ENCODE measurements at regions not wholly inside any gene's neighbourhood (a gene's known extent, or its start where the extent isn't known, plus 50 kb on each side); places are given as distances from the start of the nearest gene placed in this dataset.

DNA sequence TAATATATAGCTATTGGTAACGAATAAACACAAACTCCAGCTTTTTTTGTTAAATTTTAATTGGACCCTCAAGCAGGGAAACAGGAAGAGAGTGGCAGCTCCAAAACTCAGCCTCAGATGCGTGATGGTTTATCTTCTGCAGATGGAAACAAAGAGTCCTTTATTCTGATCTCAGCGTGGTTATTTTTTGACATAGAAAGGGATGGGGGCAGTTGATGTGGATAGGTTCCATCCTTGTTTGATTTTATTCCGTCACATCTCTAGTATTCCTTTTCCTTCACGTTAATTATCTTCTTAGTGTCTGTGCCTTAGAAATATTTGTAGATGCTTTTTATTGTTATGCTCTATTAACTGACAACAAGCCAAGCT is 447.6 kb upstream of the SEL1L start:
- TF ChIP-seq, protein P1, sequence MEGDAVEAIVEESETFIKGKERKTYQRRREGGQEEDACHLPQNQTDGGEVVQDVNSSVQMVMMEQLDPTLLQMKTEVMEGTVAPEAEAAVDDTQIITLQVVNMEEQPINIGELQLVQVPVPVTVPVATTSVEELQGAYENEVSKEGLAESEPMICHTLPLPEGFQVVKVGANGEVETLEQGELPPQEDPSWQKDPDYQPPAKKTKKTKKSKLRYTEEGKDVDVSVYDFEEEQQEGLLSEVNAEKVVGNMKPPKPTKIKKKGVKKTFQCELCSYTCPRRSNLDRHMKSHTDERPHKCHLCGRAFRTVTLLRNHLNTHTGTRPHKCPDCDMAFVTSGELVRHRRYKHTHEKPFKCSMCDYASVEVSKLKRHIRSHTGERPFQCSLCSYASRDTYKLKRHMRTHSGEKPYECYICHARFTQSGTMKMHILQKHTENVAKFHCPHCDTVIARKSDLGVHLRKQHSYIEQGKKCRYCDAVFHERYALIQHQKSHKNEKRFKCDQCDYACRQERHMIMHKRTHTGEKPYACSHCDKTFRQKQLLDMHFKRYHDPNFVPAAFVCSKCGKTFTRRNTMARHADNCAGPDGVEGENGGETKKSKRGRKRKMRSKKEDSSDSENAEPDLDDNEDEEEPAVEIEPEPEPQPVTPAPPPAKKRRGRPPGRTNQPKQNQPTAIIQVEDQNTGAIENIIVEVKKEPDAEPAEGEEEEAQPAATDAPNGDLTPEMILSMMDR (IDR thresholded peaks at IDR 0.05) = no peak
- TF ChIP-seq, protein P2, sequence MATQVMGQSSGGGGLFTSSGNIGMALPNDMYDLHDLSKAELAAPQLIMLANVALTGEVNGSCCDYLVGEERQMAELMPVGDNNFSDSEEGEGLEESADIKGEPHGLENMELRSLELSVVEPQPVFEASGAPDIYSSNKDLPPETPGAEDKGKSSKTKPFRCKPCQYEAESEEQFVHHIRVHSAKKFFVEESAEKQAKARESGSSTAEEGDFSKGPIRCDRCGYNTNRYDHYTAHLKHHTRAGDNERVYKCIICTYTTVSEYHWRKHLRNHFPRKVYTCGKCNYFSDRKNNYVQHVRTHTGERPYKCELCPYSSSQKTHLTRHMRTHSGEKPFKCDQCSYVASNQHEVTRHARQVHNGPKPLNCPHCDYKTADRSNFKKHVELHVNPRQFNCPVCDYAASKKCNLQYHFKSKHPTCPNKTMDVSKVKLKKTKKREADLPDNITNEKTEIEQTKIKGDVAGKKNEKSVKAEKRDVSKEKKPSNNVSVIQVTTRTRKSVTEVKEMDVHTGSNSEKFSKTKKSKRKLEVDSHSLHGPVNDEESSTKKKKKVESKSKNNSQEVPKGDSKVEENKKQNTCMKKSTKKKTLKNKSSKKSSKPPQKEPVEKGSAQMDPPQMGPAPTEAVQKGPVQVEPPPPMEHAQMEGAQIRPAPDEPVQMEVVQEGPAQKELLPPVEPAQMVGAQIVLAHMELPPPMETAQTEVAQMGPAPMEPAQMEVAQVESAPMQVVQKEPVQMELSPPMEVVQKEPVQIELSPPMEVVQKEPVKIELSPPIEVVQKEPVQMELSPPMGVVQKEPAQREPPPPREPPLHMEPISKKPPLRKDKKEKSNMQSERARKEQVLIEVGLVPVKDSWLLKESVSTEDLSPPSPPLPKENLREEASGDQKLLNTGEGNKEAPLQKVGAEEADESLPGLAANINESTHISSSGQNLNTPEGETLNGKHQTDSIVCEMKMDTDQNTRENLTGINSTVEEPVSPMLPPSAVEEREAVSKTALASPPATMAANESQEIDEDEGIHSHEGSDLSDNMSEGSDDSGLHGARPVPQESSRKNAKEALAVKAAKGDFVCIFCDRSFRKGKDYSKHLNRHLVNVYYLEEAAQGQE (IDR thresholded peaks at IDR 0.05; ENCODE audit: insufficient read depth in 1 of 2, low read depth in 2 of 2, low read length in 1 of 2) = no peak
- TF ChIP-seq TCF7L2 (IDR thresholded peaks at IDR 0.05; ENCODE audit: low read depth, low read length) (no peak), SIN3A (IDR thresholded peaks at IDR 0.05; ENCODE audit: borderline replicate concordance, insufficient read depth, low read depth, low read length) (no peak), POLR2AphosphoS5 (IDR thresholded peaks at IDR 0.05; ENCODE audit: low read depth, low read length) (no peak)
- no peak overlapping the region for H3K4me3 ChIP-seq (ENCODE audit: low read depth in 2 of 2, low read length in 2 of 2)
- H3K36me3 ChIP-seq (ENCODE audit: control insufficient read depth, insufficient read depth, low read length) = no peaks in the 10 kb centered on the region
- H3K4me1 ChIP-seq (ENCODE audit: control insufficient read depth, insufficient read depth, low read length) = no peaks in the 10 kb centered on the region
- intact Hi-C loops (cut with micrococcal nuclease; ENCODE audit: unreplicated experiment) = no loop called here
- DNase-seq (ENCODE audit: low read depth, low spot score) (no peak), ATAC-seq (no peak)
- no peaks in the 10 kb centered on the region for H3K27me3 ChIP-seq (ENCODE audit: control insufficient read depth, insufficient read depth, low read length)
- ChIA-PET POLR2A (no interaction called here), CTCF (no interaction called here)
- BruUV-seq (replicated peaks) = no TSS peak
- H3K9me3 ChIP-seq (ENCODE audit: control insufficient read depth, insufficient read depth, low read depth, low read length) = no peaks in the 10 kb centered on the region
- in situ Hi-C loops (cut with HindIII; ENCODE audit: low pct_unique_long_range_greater_than_20kb, low sequenced_read_pairs) = no loop called here
- no peak overlapping the region for H3K27ac ChIP-seq (ENCODE audit: low read length)

DNA sequence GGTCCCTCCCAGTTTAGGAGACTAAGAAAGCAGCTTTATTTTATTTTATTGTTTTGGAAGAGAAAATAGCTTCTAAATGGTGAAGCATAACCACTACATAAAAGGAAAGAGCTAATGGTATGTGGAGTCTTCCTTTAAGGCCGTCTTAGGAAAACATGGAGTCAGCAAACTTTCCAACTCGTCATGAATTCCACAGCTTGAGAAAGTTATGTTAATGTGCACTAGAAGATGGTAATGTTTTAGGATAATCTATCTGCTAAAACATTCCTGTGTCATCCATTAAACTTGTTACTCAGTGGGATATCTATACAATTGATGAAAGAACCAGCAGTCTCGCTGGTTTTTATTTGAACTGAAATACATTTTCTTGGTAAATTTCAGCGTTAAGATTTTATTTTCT is 448.4 kb upstream of the SEL1L start:
- H3K4me1 ChIP-seq (ENCODE audit: control insufficient read depth, insufficient read depth, low read length) = no peaks in the 10 kb centered on the region
- no TSS peak for BruUV-seq (replicated peaks)

More for the DNA sequence above, 448.4 kb upstream of the SEL1L start:
- in situ Hi-C loops (cut with HindIII; ENCODE audit: low pct_unique_long_range_greater_than_20kb, low sequenced_read_pairs) = no loop called here
- DNase-seq (ENCODE audit: low read depth, low spot score) (no peak), ATAC-seq (no peak)
- H3K27me3 ChIP-seq (ENCODE audit: control insufficient read depth, insufficient read depth, low read length) = no peaks in the 10 kb centered on the region
- no peak overlapping the region for H3K4me3 ChIP-seq (ENCODE audit: low read depth in 2 of 2, low read length in 2 of 2)
- H3K9me3 ChIP-seq (ENCODE audit: control insufficient read depth, insufficient read depth, low read depth, low read length) = no peaks in the 10 kb centered on the region
- H3K36me3 ChIP-seq (ENCODE audit: control insufficient read depth, insufficient read depth, low read length) = no peaks in the 10 kb centered on the region
- CTCF ChIA-PET = no interaction called here
- intact Hi-C loops (cut with micrococcal nuclease; ENCODE audit: unreplicated experiment) = no loop called here
- POLR2A ChIA-PET = no interaction called here
- H3K27ac ChIP-seq (ENCODE audit: low read length) = no peak overlapping the region
- TF ChIP-seq POLR2AphosphoS5 (IDR thresholded peaks at IDR 0.05; ENCODE audit: low read depth, low read length) (no peak), TCF7L2 (IDR thresholded peaks at IDR 0.05; ENCODE audit: low read depth, low read length) (no peak), SIN3A (IDR thresholded peaks at IDR 0.05; ENCODE audit: borderline replicate concordance, insufficient read depth, low read depth, low read length) (no peak)
- TF ChIP-seq, protein P1 (IDR thresholded peaks at IDR 0.05) = no peak
- TF ChIP-seq, protein P2 (IDR thresholded peaks at IDR 0.05; ENCODE audit: insufficient read depth in 1 of 2, low read depth in 2 of 2, low read length in 1 of 2) = no peak
